GM23338 (cell line): ENCODE measurements at regions not wholly inside any gene's neighbourhood (a gene's known extent, or its start where the extent isn't known, plus 50 kb on each side); places are given as distances from the start of the nearest gene placed in this dataset.

Source experiments
- ATAC-seq: fragments of 200-7000 bp; cut with Tn5 transposase; 3 replicates; pipeline ENCODE4 v1.9.1; 2020
- DNase-seq: peaks from one replicate; pipeline ENCODE4 v3.0.0-alpha.2; 2015; ENCODE audit warnings: low spot score
- H2AFZ ChIP-seq: fragments of 200-600 bp; sonication (generic); 2 replicates; pipeline ENCODE4 v1.8.0; 2016; ENCODE audit warnings: antibody characterized with exemption, mild to moderate bottlenecking, moderate library complexity
- H3F3A ChIP-seq: fragments of 200-600 bp; sonication (generic); replicated peaks from 2 replicates; pipeline ENCODE4 v1.8.0; 2017; ENCODE audit warnings: antibody characterized with exemption, mixed run types, low read depth
- H3K27ac ChIP-seq: fragments of 200-600 bp; sonication (generic); 2 replicates; pipeline ENCODE4 v1.6.1; 2016; ENCODE audit warnings: low read depth
- H3K27me3 ChIP-seq: fragments of 200-600 bp; sonication (generic); 2 replicates; pipeline ENCODE4 v1.8.0; 2016; ENCODE audit warnings: mild to moderate bottlenecking, mixed run types, moderate library complexity; ENCODE audit not compliant: insufficient read depth
- H3K36me3 ChIP-seq: fragments of 200-600 bp; sonication (generic); 2 replicates; pipeline ENCODE4 v1.8.0; 2016; ENCODE audit warnings: mild to moderate bottlenecking; ENCODE audit not compliant: insufficient read depth
- H3K4me1 ChIP-seq: fragments of 200-600 bp; sonication (generic); 2 replicates; pipeline ENCODE4 v1.8.0; 2016; ENCODE audit warnings: mild to moderate bottlenecking, moderate library complexity; ENCODE audit not compliant: insufficient read depth
- H3K4me2 ChIP-seq: fragments of 200-600 bp; sonication (generic); 2 replicates; pipeline ENCODE4 v1.7.1; 2017; ENCODE audit warnings: mixed run types
- H3K4me3 ChIP-seq: fragments of 200-600 bp; sonication (generic); 2 replicates; pipeline ENCODE4 v1.6.1; 2016; ENCODE audit warnings: mixed run types
- H3K79me2 ChIP-seq: fragments of 200-600 bp; sonication (generic); replicated peaks from 2 replicates; pipeline ENCODE4 v1.8.0; 2017; ENCODE audit warnings: mild to moderate bottlenecking; ENCODE audit not compliant: insufficient read depth
- H3K9me2 ChIP-seq: fragments of 200-600 bp; sonication (generic); 2 replicates; pipeline ENCODE4 v1.8.0; 2017; ENCODE audit not compliant: insufficient read depth
- H4K20me1 ChIP-seq: fragments of 200-600 bp; sonication (generic); replicated peaks from 2 replicates; pipeline ENCODE4 v1.8.0; 2017; ENCODE audit warnings: mild to moderate bottlenecking; ENCODE audit not compliant: insufficient read depth
- H3K27ac Mint-ChIP-seq: 2 replicates; pipeline ENCODE4 v1.8.0; 2020; ENCODE audit warnings: inconsistent platforms, mild to moderate bottlenecking, moderate library complexity, mixed read lengths
- H3K27me3 Mint-ChIP-seq: 3 replicates; pipeline ENCODE4 v1.8.0; 2022; ENCODE audit warnings: low read depth, mild to moderate bottlenecking, moderate library complexity, mixed read lengths, inconsistent platforms; ENCODE audit not compliant: insufficient read depth, poor library complexity
- H3K36me3 Mint-ChIP-seq: 3 replicates; pipeline ENCODE4 v1.8.0; 2021; ENCODE audit warnings: low read depth, mild to moderate bottlenecking, inconsistent platforms, moderate library complexity, mixed read lengths
- H3K4me1 Mint-ChIP-seq: 3 replicates; pipeline ENCODE4 v1.8.0; 2020; ENCODE audit warnings: mild to moderate bottlenecking, inconsistent platforms, mixed read lengths
- H3K4me3 Mint-ChIP-seq: 3 replicates; pipeline ENCODE4 v1.8.0; 2021; ENCODE audit warnings: moderate library complexity, mild to moderate bottlenecking, inconsistent platforms, mixed read lengths
- H3K9me3 Mint-ChIP-seq: 3 replicates; pipeline ENCODE4 v1.8.0; 2020; ENCODE audit warnings: moderate library complexity, mild to moderate bottlenecking, inconsistent platforms, mixed read lengths
- CREB1 ChIP-seq: fragments of 250-450 bp; sonication (Bioruptor Pico); IDR thresholded peaks from 2 replicates; pipeline ENCODE4 v1.5.0; 2020; ENCODE audit warnings: low read depth, mild to moderate bottlenecking, moderate library complexity
- CTCF ChIP-seq, 2 experiments: fragments of 200-600 bp in 1 of 2; sonication (generic) in 1 of 2; conservative IDR thresholded peaks; 2 replicates each; pipeline versions ENCODE4 v1.5.1 to v1.6.1; 2016 to 2017; ENCODE audit warnings: antibody characterized with exemption in 2 of 2, low read depth in 2 of 2, mild to moderate bottlenecking in 2 of 2, moderate library complexity in 1 of 2
- ETS1 ChIP-seq: IDR thresholded peaks from 2 replicates; pipeline ENCODE4 v1.6.1; 2016; ENCODE audit warnings: antibody characterized with exemption
- EZH2 ChIP-seq: fragments of 200-600 bp; sonication (generic); IDR thresholded peaks from one replicate; pipeline ENCODE4 v1.8.0; 2017; ENCODE audit warnings: antibody characterized with exemption, mild to moderate bottlenecking, low read depth; ENCODE audit not compliant: unreplicated experiment
- EZH2phosphoT487 ChIP-seq: fragments of 200-600 bp; sonication (generic); IDR thresholded peaks from one replicate; pipeline ENCODE4 v1.8.1; 2018; ENCODE audit warnings: antibody characterized with exemption; ENCODE audit not compliant: unreplicated experiment
- JUNB ChIP-seq: IDR thresholded peaks from one replicate; pipeline ENCODE4 v1.6.1; 2016; ENCODE audit warnings: antibody characterized with exemption; ENCODE audit not compliant: unreplicated experiment
- NANOG ChIP-seq: IDR thresholded peaks from 2 replicates; pipeline ENCODE4 v1.6.1; 2016; ENCODE audit warnings: antibody characterized with exemption, borderline replicate concordance
- POLR2AphosphoS5 ChIP-seq: IDR thresholded peaks from 2 replicates; pipeline ENCODE4 v1.6.1; 2016; ENCODE audit warnings: antibody characterized with exemption, low read depth
- STAT1 ChIP-seq: IDR thresholded peaks from one replicate; pipeline ENCODE4 v1.6.1; 2016; ENCODE audit warnings: antibody characterized with exemption; ENCODE audit not compliant: unreplicated experiment
- ZNF114 ChIP-seq: fragments of 250-450 bp; sonication (Bioruptor Pico); IDR thresholded peaks from 2 replicates; pipeline ENCODE4 v1.5.0; 2020; ENCODE audit warnings: mild to moderate bottlenecking, moderate library complexity
- ZNF331 ChIP-seq: fragments of 250-450 bp; sonication (Bioruptor Pico); IDR thresholded peaks from 2 replicates; pipeline ENCODE4 v1.5.0; 2020; ENCODE audit warnings: low read depth, mild to moderate bottlenecking, moderate library complexity
- TF ChIP-seq, protein P1 (sequence below): fragments of 250-450 bp; sonication (Bioruptor Pico); IDR thresholded peaks from 2 replicates; pipeline ENCODE4 v1.5.0; 2020; ENCODE audit warnings: mild to moderate bottlenecking, moderate library complexity
- TF ChIP-seq, protein P2 (sequence below): IDR thresholded peaks from one replicate; pipeline ENCODE4 v1.6.1; 2018; ENCODE audit warnings: antibody characterized with exemption; ENCODE audit not compliant: unreplicated experiment

- no peaks in the 10 kb centered on the region for H3K36me3 Mint-ChIP-seq
- Histone ChIP-seq H3K4me1 (peaks cover 7% of the 10 kb centered on the region; the same call in 1 of the 2 replicates), H3K4me2 (no peak overlapping the region), H3K36me3 (no peaks in the 10 kb centered on the region), H3F3A (no peaks in the 10 kb centered on the region), H3K27ac (no peak overlapping the region), H3K27me3 (no peaks in the 10 kb centered on the region), H4K20me1 (no peaks in the 10 kb centered on the region), H3K4me3 (no peak overlapping the region), H3K9me2 (peaks cover 1% of the 10 kb centered on the region; the same call in 1 of the 2 replicates), H3K79me2 (no peaks in the 10 kb centered on the region), H2AFZ (no peak overlapping the region)
- H3K4me1 Mint-ChIP-seq: peaks cover 4% of the 10 kb centered on the region; the same call in 2 of the 3 replicates
- H3K27me3 Mint-ChIP-seq: peaks cover 2% of the 10 kb centered on the region
- ATAC-seq (no peak), DNase-seq (no peak)
- H3K27ac Mint-ChIP-seq: no peak overlapping the region
- no peak for TF ChIP-seq ZNF331 (CRISPR knock-in tag)
- TF ChIP-seq STAT1: no peak
- no peak for TF ChIP-seq EZH2
- TF ChIP-seq EZH2phosphoT487: no peak
- no peak for TF ChIP-seq ETS1
- TF ChIP-seq CREB1: no peak
- no peak for TF ChIP-seq JUNB
- no peak for TF ChIP-seq ZNF114
- TF ChIP-seq, protein P1, sequence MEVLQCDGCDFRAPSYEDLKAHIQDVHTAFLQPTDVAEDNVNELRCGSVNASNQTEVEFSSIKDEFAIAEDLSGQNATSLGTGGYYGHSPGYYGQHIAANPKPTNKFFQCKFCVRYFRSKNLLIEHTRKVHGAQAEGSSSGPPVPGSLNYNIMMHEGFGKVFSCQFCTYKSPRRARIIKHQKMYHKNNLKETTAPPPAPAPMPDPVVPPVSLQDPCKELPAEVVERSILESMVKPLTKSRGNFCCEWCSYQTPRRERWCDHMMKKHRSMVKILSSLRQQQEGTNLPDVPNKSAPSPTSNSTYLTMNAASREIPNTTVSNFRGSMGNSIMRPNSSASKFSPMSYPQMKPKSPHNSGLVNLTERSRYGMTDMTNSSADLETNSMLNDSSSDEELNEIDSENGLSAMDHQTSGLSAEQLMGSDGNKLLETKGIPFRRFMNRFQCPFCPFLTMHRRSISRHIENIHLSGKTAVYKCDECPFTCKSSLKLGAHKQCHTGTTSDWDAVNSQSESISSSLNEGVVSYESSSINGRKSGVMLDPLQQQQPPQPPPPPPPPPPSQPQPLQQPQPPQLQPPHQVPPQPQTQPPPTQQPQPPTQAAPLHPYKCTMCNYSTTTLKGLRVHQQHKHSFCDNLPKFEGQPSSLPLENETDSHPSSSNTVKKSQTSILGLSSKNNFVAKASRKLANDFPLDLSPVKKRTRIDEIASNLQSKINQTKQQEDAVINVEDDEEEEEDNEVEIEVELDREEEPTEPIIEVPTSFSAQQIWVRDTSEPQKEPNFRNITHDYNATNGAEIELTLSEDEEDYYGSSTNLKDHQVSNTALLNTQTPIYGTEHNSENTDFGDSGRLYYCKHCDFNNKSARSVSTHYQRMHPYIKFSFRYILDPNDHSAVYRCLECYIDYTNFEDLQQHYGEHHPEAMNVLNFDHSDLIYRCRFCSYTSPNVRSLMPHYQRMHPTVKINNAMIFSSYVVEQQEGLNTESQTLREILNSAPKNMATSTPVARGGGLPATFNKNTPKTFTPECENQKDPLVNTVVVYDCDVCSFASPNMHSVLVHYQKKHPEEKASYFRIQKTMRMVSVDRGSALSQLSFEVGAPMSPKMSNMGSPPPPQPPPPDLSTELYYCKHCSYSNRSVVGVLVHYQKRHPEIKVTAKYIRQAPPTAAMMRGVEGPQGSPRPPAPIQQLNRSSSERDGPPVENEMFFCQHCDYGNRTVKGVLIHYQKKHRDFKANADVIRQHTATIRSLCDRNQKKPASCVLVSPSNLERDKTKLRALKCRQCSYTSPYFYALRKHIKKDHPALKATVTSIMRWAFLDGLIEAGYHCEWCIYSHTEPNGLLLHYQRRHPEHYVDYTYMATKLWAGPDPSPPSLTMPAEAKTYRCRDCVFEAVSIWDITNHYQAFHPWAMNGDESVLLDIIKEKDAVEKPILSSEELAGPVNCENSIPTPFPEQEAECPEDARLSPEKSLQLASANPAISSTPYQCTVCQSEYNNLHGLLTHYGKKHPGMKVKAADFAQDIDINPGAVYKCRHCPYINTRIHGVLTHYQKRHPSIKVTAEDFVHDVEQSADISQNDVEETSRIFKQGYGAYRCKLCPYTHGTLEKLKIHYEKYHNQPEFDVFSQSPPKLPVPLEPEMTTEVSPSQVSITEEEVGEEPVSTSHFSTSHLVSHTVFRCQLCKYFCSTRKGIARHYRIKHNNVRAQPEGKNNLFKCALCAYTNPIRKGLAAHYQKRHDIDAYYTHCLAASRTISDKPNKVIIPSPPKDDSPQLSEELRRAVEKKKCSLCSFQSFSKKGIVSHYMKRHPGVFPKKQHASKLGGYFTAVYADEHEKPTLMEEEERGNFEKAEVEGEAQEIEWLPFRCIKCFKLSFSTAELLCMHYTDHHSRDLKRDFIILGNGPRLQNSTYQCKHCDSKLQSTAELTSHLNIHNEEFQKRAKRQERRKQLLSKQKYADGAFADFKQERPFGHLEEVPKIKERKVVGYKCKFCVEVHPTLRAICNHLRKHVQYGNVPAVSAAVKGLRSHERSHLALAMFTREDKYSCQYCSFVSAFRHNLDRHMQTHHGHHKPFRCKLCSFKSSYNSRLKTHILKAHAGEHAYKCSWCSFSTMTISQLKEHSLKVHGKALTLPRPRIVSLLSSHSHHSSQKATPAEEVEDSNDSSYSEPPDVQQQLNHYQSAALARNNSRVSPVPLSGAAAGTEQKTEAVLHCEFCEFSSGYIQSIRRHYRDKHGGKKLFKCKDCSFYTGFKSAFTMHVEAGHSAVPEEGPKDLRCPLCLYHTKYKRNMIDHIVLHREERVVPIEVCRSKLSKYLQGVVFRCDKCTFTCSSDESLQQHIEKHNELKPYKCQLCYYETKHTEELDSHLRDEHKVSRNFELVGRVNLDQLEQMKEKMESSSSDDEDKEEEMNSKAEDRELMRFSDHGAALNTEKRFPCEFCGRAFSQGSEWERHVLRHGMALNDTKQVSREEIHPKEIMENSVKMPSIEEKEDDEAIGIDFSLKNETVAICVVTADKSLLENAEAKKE (CRISPR knock-in tag): no peak
- no peak for TF ChIP-seq NANOG
- TF ChIP-seq POLR2AphosphoS5: no peak
- no peak for TF ChIP-seq CTCF (conservative IDR thresholded peaks at IDR 0.05; ENCODE audit: low read depth in 2 of 2)
- TF ChIP-seq, protein P2, sequence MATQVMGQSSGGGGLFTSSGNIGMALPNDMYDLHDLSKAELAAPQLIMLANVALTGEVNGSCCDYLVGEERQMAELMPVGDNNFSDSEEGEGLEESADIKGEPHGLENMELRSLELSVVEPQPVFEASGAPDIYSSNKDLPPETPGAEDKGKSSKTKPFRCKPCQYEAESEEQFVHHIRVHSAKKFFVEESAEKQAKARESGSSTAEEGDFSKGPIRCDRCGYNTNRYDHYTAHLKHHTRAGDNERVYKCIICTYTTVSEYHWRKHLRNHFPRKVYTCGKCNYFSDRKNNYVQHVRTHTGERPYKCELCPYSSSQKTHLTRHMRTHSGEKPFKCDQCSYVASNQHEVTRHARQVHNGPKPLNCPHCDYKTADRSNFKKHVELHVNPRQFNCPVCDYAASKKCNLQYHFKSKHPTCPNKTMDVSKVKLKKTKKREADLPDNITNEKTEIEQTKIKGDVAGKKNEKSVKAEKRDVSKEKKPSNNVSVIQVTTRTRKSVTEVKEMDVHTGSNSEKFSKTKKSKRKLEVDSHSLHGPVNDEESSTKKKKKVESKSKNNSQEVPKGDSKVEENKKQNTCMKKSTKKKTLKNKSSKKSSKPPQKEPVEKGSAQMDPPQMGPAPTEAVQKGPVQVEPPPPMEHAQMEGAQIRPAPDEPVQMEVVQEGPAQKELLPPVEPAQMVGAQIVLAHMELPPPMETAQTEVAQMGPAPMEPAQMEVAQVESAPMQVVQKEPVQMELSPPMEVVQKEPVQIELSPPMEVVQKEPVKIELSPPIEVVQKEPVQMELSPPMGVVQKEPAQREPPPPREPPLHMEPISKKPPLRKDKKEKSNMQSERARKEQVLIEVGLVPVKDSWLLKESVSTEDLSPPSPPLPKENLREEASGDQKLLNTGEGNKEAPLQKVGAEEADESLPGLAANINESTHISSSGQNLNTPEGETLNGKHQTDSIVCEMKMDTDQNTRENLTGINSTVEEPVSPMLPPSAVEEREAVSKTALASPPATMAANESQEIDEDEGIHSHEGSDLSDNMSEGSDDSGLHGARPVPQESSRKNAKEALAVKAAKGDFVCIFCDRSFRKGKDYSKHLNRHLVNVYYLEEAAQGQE: no peak
- H3K4me3 Mint-ChIP-seq: no peak overlapping the region
- H3K9me3 Mint-ChIP-seq: no peaks in the 10 kb centered on the region
Measured at GRCh38 chr3:99425930-99426329, 212.5 kb upstream of the COL8A1 start.
